ENCODE measurements at regions not wholly inside any gene's neighbourhood (a gene's known extent, or its start where the extent isn't known, plus 50 kb on each side); places are given as distances from the start of the nearest gene placed in this dataset.
"Not testable (repeated sequence)": the region's sequence is repeated elsewhere in the genome, so short reads cannot be mapped to it uniquely, and the experiment has no call there.

GRCh38 chr2:144114760-144115159, 405.2 kb downstream of the ZEB2 start:
- DNase-seq: no peak

DNA sequence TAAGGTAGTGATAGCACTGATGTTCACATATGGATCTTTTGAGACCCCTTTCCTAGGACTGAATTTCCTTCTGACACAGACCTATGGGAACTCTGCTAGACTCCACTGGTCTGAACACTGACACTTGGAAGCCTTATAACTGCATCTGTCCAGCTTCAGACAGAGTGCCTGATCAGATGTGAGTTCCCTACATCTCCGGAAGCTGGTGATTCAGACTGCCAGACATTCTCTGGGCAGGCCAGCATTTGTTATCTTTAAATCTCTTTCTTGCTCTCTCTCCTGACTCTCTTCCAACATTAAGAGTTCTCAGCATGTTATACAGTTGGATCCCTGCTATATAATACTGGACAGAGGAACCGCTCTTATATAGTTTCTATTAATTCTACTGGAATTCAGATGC, 408.5 kb downstream of the ZEB2 start:
- peak; percentile 55 for DNase-seq

DNA sequence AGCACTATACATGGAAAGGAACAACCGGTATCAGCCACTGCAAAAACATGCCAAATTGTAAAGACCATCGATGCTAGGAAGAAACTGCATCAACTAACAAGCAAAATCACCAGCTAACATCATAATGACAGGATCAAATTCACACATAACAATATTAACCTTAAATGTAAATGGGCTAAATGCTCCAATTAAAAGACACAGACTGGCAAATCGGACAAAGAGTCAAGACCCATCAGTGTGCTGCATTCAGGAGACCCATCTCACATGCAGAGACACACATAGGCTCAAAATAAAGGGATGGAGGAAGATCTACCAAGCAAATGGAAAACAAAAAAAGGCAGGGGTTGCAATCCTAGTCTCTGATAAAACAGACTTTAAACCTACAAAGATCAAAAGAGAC, 413.8 kb downstream of the ZEB2 start:
- not testable (repeated sequence) for DNase-seq

DNA sequence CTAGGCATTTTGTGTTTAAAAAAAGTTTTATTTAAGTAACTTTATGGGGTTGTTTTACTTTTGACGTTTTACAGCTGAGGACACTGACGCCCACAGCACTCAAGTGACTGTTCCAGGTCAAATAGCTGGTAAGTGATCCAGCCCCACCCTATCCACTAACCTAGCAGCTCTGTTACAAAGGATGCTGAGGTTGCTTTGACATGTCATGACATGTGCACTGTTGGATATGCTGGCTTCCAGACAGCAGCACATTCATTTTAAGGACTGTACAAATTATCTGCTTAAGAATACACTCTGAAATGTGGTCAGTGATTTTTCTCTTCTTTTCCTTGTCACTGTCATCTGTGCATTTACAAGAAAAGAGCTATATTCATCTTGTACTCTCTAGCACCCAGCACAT, 417.5 kb downstream of the ZEB2 start:
- DNase-seq: no peak

DNA sequence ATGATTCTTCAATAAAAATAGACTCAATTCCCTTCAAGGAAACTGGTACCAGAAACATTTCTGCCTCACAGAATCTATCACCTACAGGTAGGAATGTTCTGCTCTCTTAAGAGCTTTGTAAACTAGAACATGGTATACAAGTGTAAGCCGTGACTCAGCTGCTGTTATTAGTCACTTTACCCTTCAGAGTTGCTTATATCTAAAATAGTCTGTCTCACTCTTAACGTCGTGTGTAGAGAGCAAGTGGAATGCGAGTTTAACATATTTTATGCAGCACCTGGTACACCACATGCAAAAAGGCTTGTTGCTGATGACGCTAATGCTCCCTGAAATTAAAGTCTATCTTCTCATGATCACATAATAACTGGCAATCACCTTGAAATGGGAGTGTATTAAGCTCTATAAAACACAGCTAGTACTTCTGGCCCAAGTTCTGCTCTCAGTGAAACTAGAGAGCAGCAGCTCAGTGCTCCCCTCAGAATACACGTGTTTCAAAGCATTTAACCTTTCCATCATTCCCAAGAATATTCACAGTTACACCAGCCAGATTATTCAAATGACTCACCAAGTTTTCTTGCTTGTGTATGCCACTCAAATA, 420.0 kb downstream of the ZEB2 start:
- DNase-seq: peak; percentile 91

DNA sequence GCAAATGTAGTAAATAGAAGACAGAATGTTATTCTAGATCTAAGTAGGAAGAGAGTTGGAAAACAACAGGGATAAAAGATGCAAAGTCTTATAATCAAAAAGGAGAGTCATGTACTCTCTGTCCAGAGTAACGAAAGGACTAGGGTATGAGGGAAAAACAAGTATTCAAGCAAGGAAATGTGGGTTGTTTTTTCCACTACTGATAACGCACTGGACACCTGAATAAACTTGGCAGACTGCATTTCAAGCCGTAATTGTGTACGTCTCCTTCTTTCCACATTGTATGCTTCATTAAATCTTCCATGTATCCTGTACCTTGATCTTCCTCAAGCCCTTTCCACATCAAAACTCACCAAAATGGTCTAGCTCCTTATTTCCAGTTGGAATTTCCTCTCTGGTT, 420.6 kb downstream of the ZEB2 start:
- no peak for DNase-seq

DNA sequence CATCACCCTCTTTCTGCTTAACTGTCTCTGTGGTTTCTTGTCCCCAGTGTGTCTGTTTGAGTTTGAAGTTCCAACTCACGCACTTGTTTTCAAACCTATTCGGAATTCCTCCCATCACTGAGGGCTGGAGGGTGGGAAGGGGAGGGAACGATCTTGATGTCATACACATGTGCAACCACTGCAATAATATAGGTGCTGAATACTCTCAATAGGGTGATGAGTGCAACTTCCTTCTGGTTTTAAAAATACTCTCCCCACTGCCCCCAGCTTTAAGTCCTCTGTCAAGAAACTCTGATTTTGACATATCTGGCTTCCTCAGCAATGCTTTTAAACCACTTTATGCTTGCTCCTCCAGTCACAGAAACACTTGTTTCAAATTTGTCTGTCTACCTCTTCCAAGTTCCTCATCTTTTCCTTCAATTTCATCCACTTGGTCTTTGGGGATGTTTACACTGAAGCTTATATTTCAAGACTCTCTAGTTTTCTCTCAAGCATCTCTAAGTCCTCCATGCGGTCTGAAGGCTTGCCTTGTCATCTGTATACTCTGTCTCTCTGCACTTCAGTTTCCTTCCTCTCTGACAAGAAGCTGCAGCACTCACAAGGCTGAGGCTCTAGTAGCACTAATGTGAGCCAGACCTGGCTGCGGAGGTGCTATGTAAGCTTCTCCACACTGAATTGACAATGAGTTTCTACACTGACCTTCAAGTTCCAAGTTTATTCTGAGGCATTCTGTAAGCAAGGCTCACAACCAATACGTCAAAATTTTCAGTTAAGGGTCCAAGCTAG, 422.3 kb downstream of the ZEB2 start:
- no peak for DNase-seq

DNA sequence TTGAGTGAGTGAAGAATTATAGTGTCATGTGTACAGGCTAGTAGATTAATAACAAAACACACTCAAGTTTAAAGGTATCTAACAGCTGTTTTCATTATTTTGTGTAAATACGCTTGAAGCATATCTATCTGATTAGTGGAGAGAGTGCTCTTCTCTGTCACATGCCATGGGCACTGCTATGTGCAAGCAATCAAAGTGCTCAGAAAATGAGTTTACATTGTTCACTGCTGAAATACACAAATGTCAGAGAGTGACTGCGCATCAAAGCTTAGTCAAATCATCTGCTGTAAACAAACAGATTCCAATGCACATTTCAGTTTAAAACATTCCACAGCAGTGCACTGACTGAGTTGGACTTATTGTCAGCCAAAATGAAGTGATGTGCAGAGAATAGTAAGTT, 423.4 kb downstream of the ZEB2 start:
- no peak for DNase-seq

GRCh38 chr2:144094408-144095151, 425.3 kb downstream of the ZEB2 start:
- no peak for DNase-seq

DNA sequence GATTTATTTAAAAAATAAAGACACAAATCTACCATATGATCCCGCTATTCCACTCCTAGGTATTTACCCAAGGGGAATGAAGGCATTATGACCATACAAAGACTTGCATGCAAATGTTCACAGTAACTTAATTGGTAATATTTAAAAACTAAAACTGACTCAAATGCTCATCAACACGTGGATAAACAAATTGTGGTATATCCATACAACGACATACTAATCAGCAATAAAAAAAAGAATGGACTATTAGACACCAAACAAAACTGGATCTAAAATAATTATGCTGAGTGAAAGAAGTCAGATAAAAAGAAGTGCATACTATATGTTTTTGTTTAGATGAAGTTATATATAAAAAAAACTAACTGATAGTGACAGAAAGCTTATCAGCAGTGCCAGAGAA, 428.3 kb downstream of the ZEB2 start:
- no peak for DNase-seq

DNA sequence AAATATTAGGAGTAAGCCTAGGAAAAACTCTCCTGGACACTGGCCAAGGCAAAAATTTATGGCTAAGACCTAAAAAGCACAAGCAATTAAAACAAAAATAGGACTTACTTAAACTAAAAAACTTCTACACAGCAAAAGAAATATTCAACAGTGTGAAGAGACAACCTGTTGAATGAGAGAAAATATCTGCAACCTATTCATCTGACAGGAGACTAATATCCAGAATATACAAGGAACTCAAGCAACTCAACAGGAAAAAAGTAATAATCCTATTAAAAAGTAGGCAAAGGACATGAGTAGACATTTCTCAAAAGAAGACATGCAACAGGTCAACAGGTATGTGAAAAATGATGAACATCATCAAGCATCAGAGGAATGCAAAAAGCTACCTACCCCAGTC, 431.1 kb downstream of the ZEB2 start:
- DNase-seq: no peak

DNA sequence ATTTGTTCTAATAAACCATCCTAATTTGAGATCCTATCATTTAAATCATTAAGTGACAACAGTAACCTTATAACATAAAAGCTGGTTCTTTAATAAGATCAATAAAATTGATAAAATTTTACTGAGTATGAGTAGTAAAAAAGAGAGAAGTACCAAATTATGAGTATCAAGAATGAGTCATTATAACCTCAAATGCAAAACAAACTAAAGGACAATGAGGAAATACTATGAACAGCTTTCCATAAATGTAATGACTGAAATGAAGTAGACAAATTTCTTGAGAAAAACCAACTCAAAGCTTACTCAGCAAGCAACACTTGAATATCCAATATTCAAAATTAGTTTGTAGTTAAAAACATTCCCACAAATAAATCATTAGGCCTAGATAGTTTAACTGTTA, 433.0 kb downstream of the ZEB2 start:
- DNase-seq: no peak

DNA sequence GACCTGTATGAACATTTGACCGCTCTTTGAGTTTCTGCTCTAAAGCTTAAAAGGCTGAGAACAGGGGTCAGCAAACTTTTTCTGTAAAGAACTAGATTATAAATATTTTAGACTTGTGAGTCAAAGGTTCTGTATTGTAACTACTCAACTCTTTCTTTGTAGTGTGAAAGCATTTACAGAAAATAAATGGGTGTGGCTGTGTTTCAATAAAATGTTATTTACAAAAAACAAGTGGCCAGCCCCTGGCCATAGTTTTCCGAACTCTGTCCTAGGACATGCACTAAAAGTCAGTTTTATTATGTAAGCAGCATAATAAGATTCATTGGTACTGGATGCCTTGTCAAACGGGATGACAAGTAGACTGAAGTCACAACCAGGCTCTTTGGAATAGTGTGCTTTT, 434.9 kb downstream of the ZEB2 start:
- DNase-seq: no peak

DNA sequence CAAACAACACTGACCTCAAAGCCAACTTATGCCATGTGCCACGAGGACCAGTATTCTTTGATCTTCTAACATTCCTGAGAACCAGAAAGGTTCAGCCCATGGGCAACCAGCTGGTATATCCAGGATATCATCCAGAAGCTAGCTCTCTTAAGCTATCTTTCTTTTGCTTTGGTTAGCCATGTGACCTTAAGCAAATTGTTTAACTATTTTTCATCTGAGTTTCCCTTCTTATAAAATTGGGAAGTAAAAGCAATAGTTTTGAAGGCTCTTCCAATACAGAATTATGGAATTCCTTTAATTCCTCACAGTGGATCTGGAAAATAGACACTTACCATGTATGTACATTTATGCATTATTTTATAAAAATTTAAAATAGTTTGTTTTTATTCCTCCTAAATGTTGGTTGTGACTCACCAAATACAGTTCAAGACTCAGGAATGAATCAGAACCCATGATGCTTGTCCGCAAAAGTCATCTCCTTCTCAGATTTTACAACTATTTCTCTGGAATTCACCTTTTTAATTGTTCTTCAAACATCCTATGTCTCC, 435.7 kb downstream of the ZEB2 start:
- DNase-seq: peak; percentile 80

GRCh38 chr2:144083211-144083610, 436.7 kb downstream of the ZEB2 start:
- DNase-seq: peak; percentile 28

DNA sequence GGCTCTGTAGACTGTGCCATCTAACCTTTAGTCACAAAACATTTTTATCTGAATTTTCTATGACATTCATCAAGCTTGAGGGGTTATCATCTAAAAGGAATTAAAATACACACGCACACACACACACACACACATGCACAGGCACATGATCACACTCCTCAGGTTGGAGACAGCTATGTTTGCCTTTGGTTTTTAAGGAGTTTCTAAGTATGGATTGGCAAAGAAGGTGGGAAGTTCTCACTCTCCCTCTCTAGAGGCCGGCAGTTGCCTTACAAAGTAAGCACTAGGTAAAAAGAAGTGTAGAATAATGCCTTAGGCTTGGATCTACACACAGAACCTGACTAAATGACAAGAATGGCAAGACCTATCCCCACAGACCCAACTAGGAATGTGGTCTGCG, 437.1 kb downstream of the ZEB2 start:
- DNase-seq: no peak

GRCh38 chr2:144082327-144082726, 437.6 kb downstream of the ZEB2 start:
- no peak for DNase-seq

- DNase-seq: no peak
These were observed 438.6 kb downstream of the ZEB2 start for GRCh38 chr2:144081272-144081671.

- no peak for DNase-seq
These were observed 440.1 kb downstream of the ZEB2 start for GRCh38 chr2:144079803-144080202.

DNA sequence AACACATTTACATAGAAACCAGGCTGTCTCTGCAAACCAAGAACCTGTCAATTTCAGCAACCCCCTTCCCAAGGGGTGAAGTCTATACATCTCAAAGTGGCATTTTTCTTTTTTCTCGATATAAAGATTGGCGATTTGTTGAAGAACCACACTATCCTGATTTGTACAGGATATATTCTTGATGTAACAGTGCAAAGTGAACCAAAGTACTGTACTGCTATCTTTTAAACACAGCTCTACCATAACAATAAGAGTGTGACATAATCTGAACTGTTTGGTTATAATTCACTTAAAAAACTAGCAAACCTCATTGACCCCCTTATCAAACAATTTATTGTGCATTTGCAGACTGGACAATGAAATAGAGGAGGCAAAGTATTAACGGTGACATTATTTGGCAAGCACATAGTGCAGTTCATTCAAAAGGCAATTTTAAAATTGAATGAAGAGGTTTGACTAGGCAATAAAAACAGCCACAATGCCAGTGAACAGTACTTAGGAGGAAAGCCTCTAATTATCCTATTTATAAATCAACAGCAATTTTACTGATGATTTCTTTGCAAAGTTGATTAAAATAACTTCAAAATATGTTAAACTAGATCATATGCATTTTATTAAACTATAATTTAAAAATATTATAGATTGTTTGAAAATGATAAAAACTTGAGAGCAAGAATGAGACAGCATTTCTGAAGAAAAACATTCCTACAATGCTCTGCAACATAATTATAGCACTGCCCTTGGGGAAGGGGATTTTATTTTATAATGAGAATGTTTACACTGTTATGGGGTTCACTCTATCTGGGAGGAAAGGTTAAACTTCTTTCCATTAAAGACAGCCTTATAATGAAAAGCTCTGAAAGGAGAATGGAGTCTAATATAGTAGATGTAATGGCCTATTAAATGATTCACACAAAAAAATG, 440.9 kb downstream of the ZEB2 start:
- no peak for DNase-seq

DNA sequence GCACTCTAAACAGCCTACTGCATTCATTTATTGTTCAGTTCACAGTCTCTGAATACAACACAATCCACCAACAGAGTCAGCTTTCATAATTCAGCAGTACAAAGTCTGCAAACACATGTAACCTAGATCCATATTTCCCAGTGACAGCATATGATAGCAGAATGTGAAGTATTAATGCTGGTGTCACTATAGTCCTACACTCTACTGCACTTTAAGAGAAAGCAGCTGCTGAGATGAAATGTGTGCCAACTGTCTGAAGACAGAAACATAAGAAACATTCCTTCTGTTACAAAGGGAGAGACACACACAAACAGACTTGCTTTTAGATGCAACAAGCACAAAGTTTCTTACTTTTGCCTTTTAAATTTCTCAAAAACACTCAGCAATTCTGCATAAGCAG, 441.8 kb downstream of the ZEB2 start:
- DNase-seq: no peak

- DNase-seq: no peak
These were observed 445.5 kb downstream of the ZEB2 start for GRCh38 chr2:144074450-144074849.

DNA sequence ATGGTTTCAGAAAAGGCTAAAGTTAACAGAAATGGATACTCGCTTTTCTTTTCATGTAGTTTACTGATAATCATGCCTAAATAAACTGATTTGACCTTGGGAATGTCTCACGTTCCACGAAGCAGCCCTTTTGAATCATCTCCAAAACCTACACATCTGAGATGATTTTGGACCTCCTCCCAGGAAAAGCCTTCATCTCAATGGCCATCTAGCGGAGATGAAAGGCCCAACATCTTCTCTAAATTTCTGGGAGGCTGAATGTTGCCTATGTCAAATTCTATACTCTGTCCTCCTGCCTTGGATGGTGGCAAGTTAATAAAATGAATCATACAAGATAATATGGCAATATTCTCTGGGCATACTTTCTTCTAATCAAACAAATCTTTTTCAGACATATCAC, 448.5 kb downstream of the ZEB2 start:
- peak; percentile 16 for DNase-seq

Measured in NCI-H226 (cell line).